Transverse colon (tissue), 4 donors: ENCODE measurements at regions not wholly inside any gene's neighbourhood (a gene's known extent, or its start where the extent isn't known, plus 50 kb on each side); places are given as distances from the start of the nearest gene placed in this dataset.
A peak's percentile ranks its signal among the peaks of the same experiment; 100 is the strongest.

Source experiments
- DNase-seq: peaks from one replicate; pipeline ENCODE4 v3.0.0-alpha.2; 2019
- H3K27ac ChIP-seq, 4 donors: fragments of 200-600 bp; sonication (generic); 2 replicates each; pipeline ENCODE4 v1.5.1; 2016 to 2018; ENCODE audit warnings: inconsistent platforms in 4 of 4
- H3K27me3 ChIP-seq: fragments of 200-600 bp; sonication (generic); 2 replicates; pipeline ENCODE4 v1.5.1; 2017; ENCODE audit warnings: inconsistent platforms
- H3K36me3 ChIP-seq, 4 donors: fragments of 200-600 bp; sonication (generic); 2 replicates each; pipeline ENCODE4 v1.5.1; 2017 to 2019; ENCODE audit warnings: inconsistent platforms in 4 of 4
- H3K4me1 ChIP-seq, 4 donors: fragments of 200-600 bp; sonication (generic); 2 replicates each; pipeline ENCODE4 v1.5.1; 2017 to 2020; ENCODE audit warnings: inconsistent platforms in 4 of 4
- H3K4me3 ChIP-seq, 4 donors: fragments of 200-600 bp; sonication (generic); 1 replicate in 1 of 4; 2 replicates in 3 of 4; pipeline versions ENCODE4 v1.5.1 to v1.6.1; 2017 to 2019; ENCODE audit warnings: inconsistent platforms in 4 of 4
- H3K9me3 ChIP-seq, 2 donors: fragments of 200-600 bp; sonication (generic); 2 replicates each; pipeline ENCODE4 v1.5.1; 2017 to 2019; ENCODE audit warnings: inconsistent platforms in 2 of 2
- EP300 ChIP-seq: sonication (generic); formaldehyde crosslinking; IDR thresholded peaks from one replicate; pipeline ENCODE4 v1.6.1; 2017; ENCODE audit warnings: antibody characterized with exemption, low read depth
- POLR2A ChIP-seq: fragments of 450-650 bp; IDR thresholded peaks from one replicate; pipeline ENCODE4 v1.6.1; 2016; ENCODE audit warnings: antibody characterized with exemption, mild to moderate bottlenecking, moderate library complexity
- POLR2AphosphoS5 ChIP-seq, 3 donors: sonication (generic); formaldehyde crosslinking; IDR thresholded peaks; one replicate each; pipeline ENCODE4 v1.6.1; 2016; ENCODE audit warnings: antibody characterized with exemption in 3 of 3
- WGBS, 2 donors: methylation state at CpG; one replicate each; pipeline ENCODE4 v1.1.5; 2018; ENCODE audit warnings: low coverage in 1 of 2; 5-methylcytosine and 5-hydroxymethylcytosine counted together
- in situ Hi-C, 4 donors: fragments of 200-750 bp; cut with MboI; loops; one replicate each; pipeline versions ENCODE4 v1.15.0 to v1.15.1; 2017; ENCODE audit warnings: low sequenced_read_pairs in 3 of 4, low pct_ligation_motif_present in 1 of 4, low pct_unique_long_range_greater_than_20kb in 1 of 4
- intact Hi-C: fragments of 100-400 bp; cut with DNase I; formaldehyde crosslinking; loops from one replicate; pipeline ENCODE4 v1.15.1; 2023; ENCODE audit warnings: low total_unique reads
- TF ChIP-seq, protein P1 (sequence below), 5 experiments: fragments of 200-600 bp in 3 of 5; fragments of 450-650 bp in 2 of 5; sonication (generic) in 3 of 5; IDR thresholded peaks; 1 replicate in 2 of 5; 2 replicates in 3 of 5; pipeline ENCODE4 v1.5.1; 2016 to 2017; ENCODE audit warnings: antibody characterized with exemption in 5 of 5, inconsistent platforms in 3 of 5, mild to moderate bottlenecking in 2 of 5, moderate library complexity in 1 of 5

DNA sequence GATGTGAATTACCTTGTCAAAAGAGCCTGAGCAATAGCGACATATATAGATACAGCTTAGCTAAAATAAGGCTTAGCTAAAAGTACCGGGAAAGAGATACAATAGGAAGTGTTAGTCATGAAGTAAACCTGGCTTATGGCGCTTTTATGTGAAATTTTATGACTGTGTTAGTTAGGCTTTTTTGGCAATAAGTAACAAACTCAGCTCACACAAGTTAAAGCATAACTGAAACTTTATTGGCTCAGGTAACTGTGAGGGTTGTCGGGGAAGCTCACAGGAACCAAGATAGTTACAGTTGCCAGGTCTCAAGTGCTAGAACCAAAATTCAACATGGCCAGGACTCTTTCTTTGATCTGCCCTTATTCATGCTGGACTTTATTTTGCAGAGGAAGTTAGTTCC lies 925.0 kb upstream of the GYPC start:
- Histone ChIP-seq H3K9me3 (peaks cover 0 to 2% of the 10 kb centered on the region in 2 donors), H3K4me3 (no peak overlapping the region), H3K36me3 (no peaks in the 10 kb centered on the region), H3K27me3 (no peaks in the 10 kb centered on the region), H3K27ac (peak overlapping the region; percentile 39 to 58 (median 52)), H3K4me1 (peaks cover 0 to 15% (median 5%) of the 10 kb centered on the region in 4 donors)
- TF ChIP-seq EP300 (no peak), POLR2A (no peak), POLR2AphosphoS5 (IDR thresholded peaks at IDR 0.05) (no peak)
- TF ChIP-seq, protein P1, sequence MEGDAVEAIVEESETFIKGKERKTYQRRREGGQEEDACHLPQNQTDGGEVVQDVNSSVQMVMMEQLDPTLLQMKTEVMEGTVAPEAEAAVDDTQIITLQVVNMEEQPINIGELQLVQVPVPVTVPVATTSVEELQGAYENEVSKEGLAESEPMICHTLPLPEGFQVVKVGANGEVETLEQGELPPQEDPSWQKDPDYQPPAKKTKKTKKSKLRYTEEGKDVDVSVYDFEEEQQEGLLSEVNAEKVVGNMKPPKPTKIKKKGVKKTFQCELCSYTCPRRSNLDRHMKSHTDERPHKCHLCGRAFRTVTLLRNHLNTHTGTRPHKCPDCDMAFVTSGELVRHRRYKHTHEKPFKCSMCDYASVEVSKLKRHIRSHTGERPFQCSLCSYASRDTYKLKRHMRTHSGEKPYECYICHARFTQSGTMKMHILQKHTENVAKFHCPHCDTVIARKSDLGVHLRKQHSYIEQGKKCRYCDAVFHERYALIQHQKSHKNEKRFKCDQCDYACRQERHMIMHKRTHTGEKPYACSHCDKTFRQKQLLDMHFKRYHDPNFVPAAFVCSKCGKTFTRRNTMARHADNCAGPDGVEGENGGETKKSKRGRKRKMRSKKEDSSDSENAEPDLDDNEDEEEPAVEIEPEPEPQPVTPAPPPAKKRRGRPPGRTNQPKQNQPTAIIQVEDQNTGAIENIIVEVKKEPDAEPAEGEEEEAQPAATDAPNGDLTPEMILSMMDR (IDR thresholded peaks at IDR 0.05) = no peak
- peak; percentile 17 for DNase-seq
- intact Hi-C loops (no loop called here), in situ Hi-C loops (no loop called here)
- 24 to 38% methylated on average over 3 to 4 of the region's 4 CpGs for WGBS, 2 donors

DNA sequence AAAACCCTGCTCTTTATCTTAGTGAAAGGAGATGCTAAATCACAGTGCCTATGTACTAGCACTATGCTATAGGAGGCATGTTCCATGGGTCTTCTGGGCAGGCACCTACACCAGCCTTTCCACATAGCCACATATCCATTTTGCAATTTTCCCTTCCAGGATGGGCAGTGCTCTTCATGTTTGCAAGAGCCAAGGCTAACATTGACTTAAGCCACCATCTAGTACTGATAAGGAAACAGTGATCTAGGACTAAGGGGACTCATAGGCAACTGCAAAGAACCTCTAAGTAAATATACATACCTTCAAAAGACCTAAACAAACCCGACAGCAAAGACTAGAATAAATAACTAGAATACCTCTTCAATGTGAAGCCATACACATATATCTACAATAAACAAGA lies 919.7 kb upstream of the GYPC start:
- intact Hi-C loops (no loop called here), in situ Hi-C loops (no loop called here)
- no peak for DNase-seq
- H3K9me3 ChIP-seq = peaks cover 8 to 10% of the 10 kb centered on the region in 2 donors
- no peak overlapping the region for H3K27ac ChIP-seq
- H3K4me1 ChIP-seq = peaks cover 0 to 3% (median 0%) of the 10 kb centered on the region in 4 donors
- no peak overlapping the region for H3K4me3 ChIP-seq
- TF ChIP-seq POLR2A (no peak), POLR2AphosphoS5 (IDR thresholded peaks at IDR 0.05) (no peak), EP300 (no peak)
- TF ChIP-seq, protein P1 (IDR thresholded peaks at IDR 0.05) = no peak
- no peaks in the 10 kb centered on the region for H3K27me3 ChIP-seq
- WGBS, 2 donors = 20 to 43% methylated on average over 1 of the region's 1 CpG
- no peaks in the 10 kb centered on the region for H3K36me3 ChIP-seq

GRCh38 chr2:125745514-125745913 lies 910.4 kb upstream of the GYPC start:
- H3K27me3 ChIP-seq = no peaks in the 10 kb centered on the region
- WGBS, 2 donors = 52 to 63% methylated on average over 3 to 4 of the region's 4 CpGs
- intact Hi-C loops (loop anchor here (10.0 kb wide), 1 partner anchor 1681 kb away; no protein-coding TSS in a partner anchor), in situ Hi-C loops (no loop called here)
- H3K4me1 ChIP-seq = no peaks in the 10 kb centered on the region
- peak; percentile 37 for DNase-seq
- H3K4me3 ChIP-seq = no peak overlapping the region
- H3K36me3 ChIP-seq = no peaks in the 10 kb centered on the region
- H3K9me3 ChIP-seq = no peaks in the 10 kb centered on the region
- TF ChIP-seq, protein P1 (IDR thresholded peaks at IDR 0.05) = peak in 4 of 5 experiments; percentile 44 to 56 (median 49)
- no peak for TF ChIP-seq POLR2A
- no peak for TF ChIP-seq EP300
- TF ChIP-seq POLR2AphosphoS5 (IDR thresholded peaks at IDR 0.05) = no peak
- no peak overlapping the region for H3K27ac ChIP-seq

GRCh38 chr2:125746321-125747164 lies 909.4 kb upstream of the GYPC start:
- intact Hi-C loops = loop anchor here (10.0 kb wide), 1 partner anchor 1682 kb away; no protein-coding TSS in a partner anchor
- no peaks in the 10 kb centered on the region for H3K4me1 ChIP-seq
- WGBS, 2 donors = 40 to 80% methylated on average over 2 to 4 of the region's 4 CpGs
- DNase-seq = no peak
- H3K9me3 ChIP-seq = no peaks in the 10 kb centered on the region
- in situ Hi-C loops = no loop called here
- no peak overlapping the region for H3K4me3 ChIP-seq
- no peak overlapping the region for H3K27ac ChIP-seq
- H3K36me3 ChIP-seq = no peaks in the 10 kb centered on the region
- no peaks in the 10 kb centered on the region for H3K27me3 ChIP-seq
- TF ChIP-seq EP300 (no peak), POLR2AphosphoS5 (IDR thresholded peaks at IDR 0.05) (no peak), POLR2A (no peak)
- TF ChIP-seq, protein P1 (IDR thresholded peaks at IDR 0.05) = no peak
